ENCODE measurements at regions not wholly inside any gene's neighbourhood (a gene's known extent, or its start where the extent isn't known, plus 50 kb on each side); places are given as distances from the start of the nearest gene placed in this dataset.
"Not testable (repeated sequence)": the region's sequence is repeated elsewhere in the genome, so short reads cannot be mapped to it uniquely, and the experiment has no call there.

DNA sequence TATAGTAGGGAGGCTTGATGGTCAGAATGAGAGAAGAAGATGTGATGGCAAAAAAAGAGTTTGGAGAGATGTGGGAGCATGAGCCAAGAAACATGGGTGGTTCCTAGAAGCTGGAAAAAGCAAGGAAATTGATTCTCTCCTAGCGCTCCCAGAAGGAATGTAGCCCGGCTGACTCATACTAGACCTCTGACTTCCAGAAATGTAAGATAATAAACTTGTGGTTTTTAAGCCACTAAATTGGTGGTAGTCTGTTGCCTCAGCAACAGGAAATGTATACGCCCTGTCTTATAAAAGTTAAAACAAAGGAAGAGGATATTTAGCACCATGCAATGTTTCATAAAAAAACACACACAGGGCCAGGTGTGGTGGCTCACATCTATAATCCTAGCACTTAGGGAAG, 182.7 kb upstream of the PCDH7 start:
- Histone ChIP-seq H3K4me1 (ENCODE audit: control insufficient read depth in 2 of 2, insufficient read depth in 2 of 2, low read length in 2 of 2) (no peaks in the 10 kb centered on the region), H3K36me3 (ENCODE audit: control insufficient read depth in 2 of 2, insufficient read depth in 2 of 2, low read length in 1 of 2) (no peaks in the 10 kb centered on the region), H3K9me3 (ENCODE audit: control insufficient read depth in 2 of 2, insufficient read depth in 1 of 2, low read length in 1 of 2) (peaks cover 0 to 2% of the 10 kb centered on the region in 2 donors), H3K4me3 (ENCODE audit: low read length in 2 of 2) (no peak overlapping the region), H3K27me3 (ENCODE audit: control insufficient read depth in 2 of 2, insufficient read depth in 1 of 2, low read length in 1 of 2) (no peaks in the 10 kb centered on the region), H3K27ac (ENCODE audit: low read depth in 1 of 2, low read length in 1 of 2) (no peak overlapping the region)
- DNase-seq (ENCODE audit: low read depth in 6 of 9, low spot score in 9 of 9) = no peak
- WGBS = 75% methylated on average over 3 of the region's 3 CpGs

DNA sequence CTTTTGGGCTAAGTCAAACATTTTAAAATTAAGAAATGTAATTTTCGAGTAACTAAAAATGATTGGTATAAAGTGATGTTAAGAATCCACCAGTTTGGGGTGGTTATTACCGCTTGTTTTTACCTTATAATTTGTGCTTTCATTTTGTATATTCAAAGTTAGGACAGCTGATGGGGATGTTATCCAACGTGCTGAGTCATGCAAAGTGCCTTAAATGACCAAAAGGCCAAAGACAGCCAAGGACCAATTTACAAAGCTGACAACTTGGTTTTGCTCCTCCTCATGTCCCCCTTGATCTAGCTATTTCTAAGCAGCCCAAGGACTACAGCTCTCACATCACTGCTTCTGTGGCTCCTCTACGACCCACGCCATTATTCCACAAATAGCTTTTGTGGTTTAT, 181.4 kb upstream of the PCDH7 start:
- Histone ChIP-seq H3K27ac (ENCODE audit: low read depth in 1 of 2, low read length in 1 of 2) (no peak overlapping the region), H3K4me1 (ENCODE audit: control insufficient read depth in 2 of 2, insufficient read depth in 2 of 2, low read length in 2 of 2) (no peaks in the 10 kb centered on the region), H3K27me3 (ENCODE audit: control insufficient read depth in 2 of 2, insufficient read depth in 1 of 2, low read length in 1 of 2) (no peaks in the 10 kb centered on the region), H3K4me3 (ENCODE audit: low read length in 2 of 2) (no peak overlapping the region), H3K9me3 (ENCODE audit: control insufficient read depth in 2 of 2, insufficient read depth in 1 of 2, low read length in 1 of 2) (peaks cover 0 to 2% of the 10 kb centered on the region in 2 donors), H3K36me3 (ENCODE audit: control insufficient read depth in 2 of 2, insufficient read depth in 2 of 2, low read length in 1 of 2) (no peaks in the 10 kb centered on the region)
- WGBS = 88% methylated on average over 5 of the region's 5 CpGs
- no peak for DNase-seq (ENCODE audit: low read depth in 6 of 9, low spot score in 9 of 9)

DNA sequence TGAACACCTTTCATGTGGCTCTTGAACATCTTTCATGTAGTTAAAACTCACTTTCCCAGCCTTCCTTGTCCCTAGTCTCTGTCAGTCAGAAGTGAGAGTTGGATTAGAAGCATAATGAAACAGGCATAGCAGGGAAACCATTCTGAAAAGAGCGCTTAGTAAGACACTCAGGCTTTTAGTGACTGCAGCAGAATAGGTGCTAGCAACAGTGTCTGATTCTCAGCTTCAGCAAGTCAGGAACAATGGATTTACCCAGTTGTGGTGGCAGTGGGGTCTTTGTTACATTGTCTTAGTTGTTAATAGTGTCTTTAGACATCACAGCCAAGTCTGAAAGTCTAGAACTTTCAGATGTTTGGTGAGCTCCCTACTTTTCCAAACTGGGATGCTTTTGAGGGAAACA, 177.1 kb upstream of the PCDH7 start:
- H3K27me3 ChIP-seq (ENCODE audit: control insufficient read depth in 2 of 2, insufficient read depth in 1 of 2, low read length in 1 of 2) = no peaks in the 10 kb centered on the region
- H3K4me3 ChIP-seq (ENCODE audit: low read length in 2 of 2) = no peak overlapping the region
- no peaks in the 10 kb centered on the region for H3K36me3 ChIP-seq (ENCODE audit: control insufficient read depth in 2 of 2, insufficient read depth in 2 of 2, low read length in 1 of 2)
- no peak for DNase-seq (ENCODE audit: low read depth in 6 of 9, low spot score in 9 of 9)
- no peaks in the 10 kb centered on the region for H3K4me1 ChIP-seq (ENCODE audit: control insufficient read depth in 2 of 2, insufficient read depth in 2 of 2, low read length in 2 of 2)
- no peak overlapping the region for H3K27ac ChIP-seq (ENCODE audit: low read depth in 1 of 2, low read length in 1 of 2)
- H3K9me3 ChIP-seq (ENCODE audit: control insufficient read depth in 2 of 2, insufficient read depth in 1 of 2, low read length in 1 of 2) = peaks cover 0 to 2% of the 10 kb centered on the region in 2 donors
- WGBS = 90% methylated on average over 1 of the region's 1 CpG

DNA sequence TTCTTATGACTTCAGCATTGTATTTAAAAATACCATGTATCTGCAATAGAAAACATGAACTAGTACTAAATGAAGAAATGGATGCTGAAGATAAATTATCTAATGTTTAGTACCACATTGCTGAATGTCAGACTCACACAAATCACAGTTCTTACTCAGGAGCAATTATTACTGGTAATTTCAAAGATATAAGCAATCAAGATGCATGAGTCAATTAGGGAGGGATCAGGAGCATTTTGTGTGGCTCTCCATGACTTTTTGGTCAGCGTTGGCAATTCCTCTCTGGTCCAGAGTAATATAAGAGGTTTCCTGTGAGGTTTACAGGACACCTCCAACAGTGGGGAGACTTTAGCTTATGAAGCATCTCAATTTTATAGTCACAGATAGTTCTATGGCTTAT, 167.0 kb upstream of the PCDH7 start:
- Histone ChIP-seq H3K9me3 (ENCODE audit: control insufficient read depth in 2 of 2, insufficient read depth in 1 of 2, low read length in 1 of 2) (peaks cover 0 to 7% of the 10 kb centered on the region in 2 donors), H3K4me1 (ENCODE audit: control insufficient read depth in 2 of 2, insufficient read depth in 2 of 2, low read length in 2 of 2) (no peaks in the 10 kb centered on the region), H3K4me3 (ENCODE audit: low read length in 2 of 2) (no peak overlapping the region), H3K36me3 (ENCODE audit: control insufficient read depth in 2 of 2, insufficient read depth in 2 of 2, low read length in 1 of 2) (no peaks in the 10 kb centered on the region), H3K27ac (ENCODE audit: low read depth in 1 of 2, low read length in 1 of 2) (no peak overlapping the region), H3K27me3 (ENCODE audit: control insufficient read depth in 2 of 2, insufficient read depth in 1 of 2, low read length in 1 of 2) (no peaks in the 10 kb centered on the region)
- no peak for DNase-seq (ENCODE audit: low read depth in 6 of 9, low spot score in 9 of 9)
- 94% methylated on average over 1 of the region's 1 CpG for WGBS

DNA sequence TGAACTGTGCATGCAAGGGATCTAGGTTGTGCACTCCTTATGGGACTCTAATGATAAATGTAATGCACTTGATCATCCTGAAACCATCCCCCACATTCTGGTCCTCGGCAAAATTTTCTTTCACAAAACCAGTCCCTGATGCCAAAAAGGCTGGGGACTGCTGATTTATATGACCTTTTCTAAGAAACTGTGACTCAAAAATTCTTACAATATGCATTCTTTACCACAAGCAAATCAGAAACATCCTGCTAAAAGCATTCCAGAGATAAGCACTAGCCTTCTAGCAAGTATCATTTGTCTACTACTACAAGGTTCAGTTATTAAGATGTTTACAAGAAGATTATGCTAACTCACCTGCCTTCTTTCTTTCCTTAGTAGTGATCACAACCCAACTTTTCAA, 166.5 kb upstream of the PCDH7 start:
- Histone ChIP-seq H3K9me3 (ENCODE audit: control insufficient read depth in 2 of 2, insufficient read depth in 1 of 2, low read length in 1 of 2) (peaks cover 0 to 7% of the 10 kb centered on the region in 2 donors), H3K4me3 (ENCODE audit: low read length in 2 of 2) (no peak overlapping the region), H3K4me1 (ENCODE audit: control insufficient read depth in 2 of 2, insufficient read depth in 2 of 2, low read length in 2 of 2) (no peaks in the 10 kb centered on the region), H3K27ac (ENCODE audit: low read depth in 1 of 2, low read length in 1 of 2) (no peak overlapping the region), H3K36me3 (ENCODE audit: control insufficient read depth in 2 of 2, insufficient read depth in 2 of 2, low read length in 1 of 2) (no peaks in the 10 kb centered on the region), H3K27me3 (ENCODE audit: control insufficient read depth in 2 of 2, insufficient read depth in 1 of 2, low read length in 1 of 2) (no peaks in the 10 kb centered on the region)
- no peak for DNase-seq (ENCODE audit: low read depth in 6 of 9, low spot score in 9 of 9)
- WGBS = 59% methylated on average over 1 of the region's 1 CpG

DNA sequence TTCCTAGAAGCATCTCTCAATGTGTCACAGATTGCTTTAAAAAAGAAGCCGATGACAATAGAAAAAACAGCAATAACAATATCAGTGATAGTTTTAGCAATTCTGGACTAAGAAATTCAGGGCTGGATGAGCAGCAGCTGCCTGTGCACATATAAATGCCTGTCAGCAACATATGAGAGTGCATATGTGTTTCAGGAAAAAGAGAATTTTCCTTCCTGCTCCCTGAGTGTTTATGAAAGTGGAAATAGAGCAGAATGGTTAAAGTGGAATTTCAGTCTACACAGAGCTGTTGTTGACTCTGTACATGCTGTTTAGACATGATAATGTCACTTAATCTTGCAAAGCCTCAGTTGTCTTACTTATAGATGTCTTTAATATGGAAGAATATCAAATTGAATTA, 164.4 kb upstream of the PCDH7 start:
- Histone ChIP-seq H3K36me3 (ENCODE audit: control insufficient read depth in 2 of 2, insufficient read depth in 2 of 2, low read length in 1 of 2) (no peaks in the 10 kb centered on the region), H3K9me3 (ENCODE audit: control insufficient read depth in 2 of 2, insufficient read depth in 1 of 2, low read length in 1 of 2) (peaks cover 0 to 7% of the 10 kb centered on the region in 2 donors), H3K4me1 (ENCODE audit: control insufficient read depth in 2 of 2, insufficient read depth in 2 of 2, low read length in 2 of 2) (no peaks in the 10 kb centered on the region), H3K27ac (ENCODE audit: low read depth in 1 of 2, low read length in 1 of 2) (no peak overlapping the region), H3K4me3 (ENCODE audit: low read length in 2 of 2) (no peak overlapping the region), H3K27me3 (ENCODE audit: control insufficient read depth in 2 of 2, insufficient read depth in 1 of 2, low read length in 1 of 2) (no peaks in the 10 kb centered on the region)
- DNase-seq (ENCODE audit: low read depth in 6 of 9, low spot score in 9 of 9) = no peak
- WGBS = 95% methylated on average over 1 of the region's 1 CpG

DNA sequence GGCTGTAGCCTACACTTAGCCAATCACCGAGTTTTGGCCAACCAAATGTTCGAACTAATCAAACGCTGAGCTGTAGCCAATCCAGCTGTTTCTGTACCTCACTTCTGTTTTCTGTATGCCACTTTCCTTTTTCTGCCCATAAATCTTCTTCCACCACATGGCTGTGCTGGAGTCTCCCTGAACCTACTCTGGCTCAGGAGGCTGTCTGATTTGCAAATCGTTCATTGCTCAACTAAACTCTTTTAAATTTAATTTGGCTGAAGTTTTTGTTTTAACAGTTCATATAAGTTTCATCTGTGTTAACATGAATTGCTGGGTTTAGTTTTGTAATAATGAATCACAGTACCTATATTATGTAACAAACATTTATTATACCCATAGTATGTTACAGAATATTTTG, 160.7 kb upstream of the PCDH7 start:
- WGBS = 87% methylated on average over 4 of the region's 4 CpGs
- DNase-seq (ENCODE audit: low read depth in 6 of 9, low spot score in 9 of 9) = no peak

DNA sequence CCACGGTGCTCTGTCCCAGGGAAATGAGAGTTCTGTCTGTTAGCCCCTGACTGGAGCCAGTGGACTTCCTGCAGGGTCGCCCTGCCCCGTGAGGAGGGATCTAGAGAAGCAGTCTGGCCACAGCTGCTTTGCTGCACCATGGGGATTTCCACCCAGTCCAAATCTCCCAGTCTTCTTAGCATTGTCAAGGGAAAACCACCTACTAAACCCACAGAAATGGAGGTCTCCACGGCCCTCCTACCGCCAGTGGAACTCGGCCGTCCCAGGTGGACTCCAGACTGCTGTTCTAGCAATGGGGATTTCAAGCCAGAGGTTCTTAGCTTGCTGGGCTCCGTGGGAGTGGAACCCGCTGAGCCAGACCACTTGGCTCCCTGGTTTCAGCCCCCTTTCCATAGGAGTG, 133.3 kb upstream of the PCDH7 start:
- Histone ChIP-seq H3K27me3 (ENCODE audit: control insufficient read depth in 2 of 2, insufficient read depth in 1 of 2, low read length in 1 of 2) (no peaks in the 10 kb centered on the region), H3K27ac (ENCODE audit: low read depth in 1 of 2, low read length in 1 of 2) (no peak overlapping the region), H3K9me3 (ENCODE audit: control insufficient read depth in 2 of 2, insufficient read depth in 1 of 2, low read length in 1 of 2) (peaks cover 0 to 9% of the 10 kb centered on the region in 2 donors), H3K36me3 (ENCODE audit: control insufficient read depth in 2 of 2, insufficient read depth in 2 of 2, low read length in 1 of 2) (no peaks in the 10 kb centered on the region), H3K4me3 (ENCODE audit: low read length in 2 of 2) (no peak overlapping the region), H3K4me1 (ENCODE audit: control insufficient read depth in 2 of 2, insufficient read depth in 2 of 2, low read length in 2 of 2) (no peaks in the 10 kb centered on the region)
- WGBS = 90% methylated on average over 9 of the region's 9 CpGs
- DNase-seq (ENCODE audit: low read depth in 6 of 9, low spot score in 9 of 9) = no peak

More for the DNA sequence above, 160.7 kb upstream of the PCDH7 start:
- no peak overlapping the region for H3K27ac ChIP-seq (ENCODE audit: low read depth in 1 of 2, low read length in 1 of 2)
- no peak overlapping the region for H3K4me3 ChIP-seq (ENCODE audit: low read length in 2 of 2)
- H3K4me1 ChIP-seq (ENCODE audit: control insufficient read depth in 2 of 2, insufficient read depth in 2 of 2, low read length in 2 of 2) = no peaks in the 10 kb centered on the region
- H3K27me3 ChIP-seq (ENCODE audit: control insufficient read depth in 2 of 2, insufficient read depth in 1 of 2, low read length in 1 of 2) = no peaks in the 10 kb centered on the region
- H3K9me3 ChIP-seq (ENCODE audit: control insufficient read depth in 2 of 2, insufficient read depth in 1 of 2, low read length in 1 of 2) = no peaks in the 10 kb centered on the region
- H3K36me3 ChIP-seq (ENCODE audit: control insufficient read depth in 2 of 2, insufficient read depth in 2 of 2, low read length in 1 of 2) = no peaks in the 10 kb centered on the region

DNA sequence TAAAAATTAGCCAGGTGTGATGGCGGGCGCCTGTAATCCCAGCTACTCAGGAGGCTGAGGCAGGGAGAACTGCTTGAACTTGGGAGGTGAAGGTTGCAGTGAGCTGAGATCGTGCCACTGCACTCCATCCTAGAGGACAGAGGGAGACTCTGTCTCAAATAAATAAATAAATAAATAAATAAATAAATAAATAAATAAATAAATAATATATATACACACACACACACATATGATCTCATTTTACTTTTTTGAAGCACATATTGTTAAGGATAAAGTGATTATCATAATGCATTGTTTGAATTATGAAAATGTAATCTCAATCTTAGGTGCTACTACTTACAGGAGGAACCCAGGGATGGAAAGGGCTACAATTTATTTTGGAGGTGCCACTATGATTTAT, 130.5 kb upstream of the PCDH7 start:
- not testable (repeated sequence) for H3K27me3 ChIP-seq (ENCODE audit: control insufficient read depth in 2 of 2, insufficient read depth in 1 of 2, low read length in 1 of 2); H3K9me3 ChIP-seq (ENCODE audit: control insufficient read depth in 2 of 2, insufficient read depth in 1 of 2, low read length in 1 of 2); H3K4me1 ChIP-seq (ENCODE audit: control insufficient read depth in 2 of 2, insufficient read depth in 2 of 2, low read length in 2 of 2); H3K27ac ChIP-seq (ENCODE audit: low read depth in 1 of 2, low read length in 1 of 2); H3K36me3 ChIP-seq (ENCODE audit: control insufficient read depth in 2 of 2, insufficient read depth in 2 of 2, low read length in 1 of 2); H3K4me3 ChIP-seq (ENCODE audit: low read length in 2 of 2); DNase-seq (ENCODE audit: low read depth in 6 of 9, low spot score in 9 of 9)
- WGBS = 91% methylated on average over 3 of the region's 3 CpGs
